ENCODE measurements at regions not wholly inside any gene's neighbourhood (a gene's known extent, or its start where the extent isn't known, plus 50 kb on each side); places are given as distances from the start of the nearest gene placed in this dataset.

- FAIRE-seq = no peak
- Histone ChIP-seq H3K27ac (ENCODE audit: low read depth in 1 of 3, low read length in 2 of 3) (no peak overlapping the region), H3K4me3 (ENCODE audit: low read depth in 1 of 3, low read length in 3 of 3) (no peak overlapping the region), H3K27me3 (ENCODE audit: control insufficient read depth in 3 of 3, insufficient read depth in 3 of 3, low read length in 3 of 3) (no peaks in the 10 kb centered on the region), H3K4me1 (ENCODE audit: control insufficient read depth in 3 of 3, insufficient read depth in 2 of 3, low read depth in 1 of 3, low read length in 2 of 3) (no peaks in the 10 kb centered on the region), H3K9me3 (ENCODE audit: control insufficient read depth in 2 of 2, insufficient read depth in 1 of 2, low read depth in 1 of 2, low read length in 1 of 2) (no peaks in the 10 kb centered on the region), H3K36me3 (ENCODE audit: control insufficient read depth in 3 of 3, insufficient read depth in 2 of 3, low read depth in 1 of 3, low read length in 3 of 3) (no peaks in the 10 kb centered on the region)
- no peak for DNase-seq
Measured at GRCh38 chr14:97788364-97788763, 991.2 kb downstream of the VRK1 start.

- no peaks in the 10 kb centered on the region for H3K9me3 ChIP-seq (ENCODE audit: control insufficient read depth in 2 of 2, insufficient read depth in 1 of 2, low read depth in 1 of 2, low read length in 1 of 2)
- no peak overlapping the region for H3K4me3 ChIP-seq (ENCODE audit: low read depth in 1 of 3, low read length in 3 of 3)
- H3K4me1 ChIP-seq (ENCODE audit: control insufficient read depth in 3 of 3, insufficient read depth in 2 of 3, low read depth in 1 of 3, low read length in 2 of 3) = no peaks in the 10 kb centered on the region
- FAIRE-seq (no peak), DNase-seq (no peak)
- 84 to 91% (median 88%) methylated on average over 7 of the region's 7 CpGs for WGBS, 3 donors
- no peaks in the 10 kb centered on the region for H3K27me3 ChIP-seq (ENCODE audit: control insufficient read depth in 3 of 3, insufficient read depth in 3 of 3, low read length in 3 of 3)
- no peak overlapping the region for H3K27ac ChIP-seq (ENCODE audit: low read depth in 1 of 3, low read length in 2 of 3)
- no peaks in the 10 kb centered on the region for H3K36me3 ChIP-seq (ENCODE audit: control insufficient read depth in 3 of 3, insufficient read depth in 2 of 3, low read depth in 1 of 3, low read length in 3 of 3)
Measured at GRCh38 chr14:97788846-97789526, 991.8 kb downstream of the VRK1 start.

- Histone ChIP-seq H3K4me1 (ENCODE audit: control insufficient read depth in 3 of 3, insufficient read depth in 2 of 3, low read depth in 1 of 3, low read length in 2 of 3) (no peaks in the 10 kb centered on the region), H3K36me3 (ENCODE audit: control insufficient read depth in 3 of 3, insufficient read depth in 2 of 3, low read depth in 1 of 3, low read length in 3 of 3) (no peaks in the 10 kb centered on the region), H3K27me3 (ENCODE audit: control insufficient read depth in 3 of 3, insufficient read depth in 3 of 3, low read length in 3 of 3) (no peaks in the 10 kb centered on the region), H3K27ac (ENCODE audit: low read depth in 1 of 3, low read length in 2 of 3) (no peak overlapping the region), H3K4me3 (ENCODE audit: low read depth in 1 of 3, low read length in 3 of 3) (no peak overlapping the region), H3K9me3 (ENCODE audit: control insufficient read depth in 2 of 2, insufficient read depth in 1 of 2, low read depth in 1 of 2, low read length in 1 of 2) (no peaks in the 10 kb centered on the region)
- DNase-seq = no peak
- FAIRE-seq = no peak
- 80 to 84% (median 83%) methylated on average over 6 of the region's 6 CpGs for WGBS, 3 donors
Measured at GRCh38 chr14:97791072-97791471, 993.9 kb downstream of the VRK1 start.

GRCh38 chr14:97791906-97792305 lies 994.7 kb downstream of the VRK1 start:
- Histone ChIP-seq H3K36me3 (ENCODE audit: control insufficient read depth in 3 of 3, insufficient read depth in 2 of 3, low read depth in 1 of 3, low read length in 3 of 3) (no peaks in the 10 kb centered on the region), H3K4me1 (ENCODE audit: control insufficient read depth in 3 of 3, insufficient read depth in 2 of 3, low read depth in 1 of 3, low read length in 2 of 3) (no peaks in the 10 kb centered on the region), H3K27me3 (ENCODE audit: control insufficient read depth in 3 of 3, insufficient read depth in 3 of 3, low read length in 3 of 3) (no peaks in the 10 kb centered on the region), H3K9me3 (ENCODE audit: control insufficient read depth in 2 of 2, insufficient read depth in 1 of 2, low read depth in 1 of 2, low read length in 1 of 2) (no peaks in the 10 kb centered on the region), H3K27ac (ENCODE audit: low read depth in 1 of 3, low read length in 2 of 3) (no peak overlapping the region), H3K4me3 (ENCODE audit: low read depth in 1 of 3, low read length in 3 of 3) (no peak overlapping the region)
- 86 to 90% (median 87%) methylated on average over 8 of the region's 8 CpGs for WGBS, 3 donors
- no peak for DNase-seq
- no peak for FAIRE-seq

GRCh38 chr14:97796511-97796910 lies 999.3 kb downstream of the VRK1 start:
- Histone ChIP-seq H3K27me3 (ENCODE audit: control insufficient read depth in 3 of 3, insufficient read depth in 3 of 3, low read length in 3 of 3) (no peaks in the 10 kb centered on the region), H3K36me3 (ENCODE audit: control insufficient read depth in 3 of 3, insufficient read depth in 2 of 3, low read depth in 1 of 3, low read length in 3 of 3) (no peaks in the 10 kb centered on the region), H3K9me3 (ENCODE audit: control insufficient read depth in 2 of 2, insufficient read depth in 1 of 2, low read depth in 1 of 2, low read length in 1 of 2) (no peaks in the 10 kb centered on the region), H3K27ac (ENCODE audit: low read depth in 1 of 3, low read length in 2 of 3) (no peak overlapping the region), H3K4me1 (ENCODE audit: control insufficient read depth in 3 of 3, insufficient read depth in 2 of 3, low read depth in 1 of 3, low read length in 2 of 3) (no peaks in the 10 kb centered on the region), H3K4me3 (ENCODE audit: low read depth in 1 of 3, low read length in 3 of 3) (no peak overlapping the region)
- FAIRE-seq (no peak), DNase-seq (no peak)
- 55 to 71% (median 60%) methylated on average over 5 of the region's 5 CpGs for WGBS, 3 donors

- WGBS, 3 donors = 71 to 72% (median 72%) methylated on average over 9 of the region's 9 CpGs
- H3K27me3 ChIP-seq (ENCODE audit: control insufficient read depth in 3 of 3, insufficient read depth in 3 of 3, low read length in 3 of 3) = no peaks in the 10 kb centered on the region
- H3K9me3 ChIP-seq (ENCODE audit: control insufficient read depth in 2 of 2, insufficient read depth in 1 of 2, low read depth in 1 of 2, low read length in 1 of 2) = no peaks in the 10 kb centered on the region
- H3K4me1 ChIP-seq (ENCODE audit: control insufficient read depth in 3 of 3, insufficient read depth in 2 of 3, low read depth in 1 of 3, low read length in 2 of 3) = no peaks in the 10 kb centered on the region
- no peak overlapping the region for H3K4me3 ChIP-seq (ENCODE audit: low read depth in 1 of 3, low read length in 3 of 3)
- DNase-seq (no peak), FAIRE-seq (no peak)
- H3K36me3 ChIP-seq (ENCODE audit: control insufficient read depth in 3 of 3, insufficient read depth in 2 of 3, low read depth in 1 of 3, low read length in 3 of 3) = no peaks in the 10 kb centered on the region
- H3K27ac ChIP-seq (ENCODE audit: low read depth in 1 of 3, low read length in 2 of 3) = no peak overlapping the region
Measured at GRCh38 chr14:97798176-97798575, 1001.0 kb downstream of the VRK1 start.

GRCh38 chr14:97802430-97803373 lies 1005.5 kb downstream of the VRK1 start:
- no peak for FAIRE-seq

GRCh38 chr14:97804056-97804455 lies 1006.9 kb downstream of the VRK1 start:
- no peaks in the 10 kb centered on the region for H3K36me3 ChIP-seq (ENCODE audit: control insufficient read depth in 3 of 3, insufficient read depth in 2 of 3, low read depth in 1 of 3, low read length in 3 of 3)
- no peaks in the 10 kb centered on the region for H3K27me3 ChIP-seq (ENCODE audit: control insufficient read depth in 3 of 3, insufficient read depth in 3 of 3, low read length in 3 of 3)
- FAIRE-seq (no peak), DNase-seq (no peak)
- no peaks in the 10 kb centered on the region for H3K9me3 ChIP-seq (ENCODE audit: control insufficient read depth in 2 of 2, insufficient read depth in 1 of 2, low read depth in 1 of 2, low read length in 1 of 2)
- no peak overlapping the region for H3K27ac ChIP-seq (ENCODE audit: low read depth in 1 of 3, low read length in 2 of 3)
- no peak overlapping the region for H3K4me3 ChIP-seq (ENCODE audit: low read depth in 1 of 3, low read length in 3 of 3)
- 92 to 93% (median 93%) methylated on average over 2 of the region's 2 CpGs for WGBS, 3 donors
- H3K4me1 ChIP-seq (ENCODE audit: control insufficient read depth in 3 of 3, insufficient read depth in 2 of 3, low read depth in 1 of 3, low read length in 2 of 3) = no peaks in the 10 kb centered on the region

More at GRCh38 chr14:97802430-97803373, 1005.5 kb downstream of the VRK1 start:
- no peak for DNase-seq
- Histone ChIP-seq H3K36me3 (ENCODE audit: control insufficient read depth in 3 of 3, insufficient read depth in 2 of 3, low read depth in 1 of 3, low read length in 3 of 3) (no peaks in the 10 kb centered on the region), H3K9me3 (ENCODE audit: control insufficient read depth in 2 of 2, insufficient read depth in 1 of 2, low read depth in 1 of 2, low read length in 1 of 2) (no peaks in the 10 kb centered on the region), H3K27ac (ENCODE audit: low read depth in 1 of 3, low read length in 2 of 3) (no peak overlapping the region), H3K27me3 (ENCODE audit: control insufficient read depth in 3 of 3, insufficient read depth in 3 of 3, low read length in 3 of 3) (no peaks in the 10 kb centered on the region), H3K4me1 (ENCODE audit: control insufficient read depth in 3 of 3, insufficient read depth in 2 of 3, low read depth in 1 of 3, low read length in 2 of 3) (no peaks in the 10 kb centered on the region), H3K4me3 (ENCODE audit: low read depth in 1 of 3, low read length in 3 of 3) (no peak overlapping the region)
- 70 to 81% (median 71%) methylated on average over 8 of the region's 8 CpGs for WGBS, 3 donors
